HepG2 (cell line): ENCODE measurements at regions not wholly inside any gene's neighbourhood (a gene's known extent, or its start where the extent isn't known, plus 50 kb on each side); places are given as distances from the start of the nearest gene placed in this dataset.
A peak's percentile ranks its signal among the peaks of the same experiment; 100 is the strongest.

Source experiments
- AKNA ChIP-seq: sonication (generic); formaldehyde crosslinking; IDR thresholded peaks from 2 replicates; pipeline ENCODE4 v1.4.0; 2020; ENCODE audit warnings: missing genetic modification reagents, borderline replicate concordance
- FOXP4 ChIP-seq: sonication (generic); formaldehyde crosslinking; IDR thresholded peaks from 2 replicates; pipeline ENCODE4 v1.4.0; 2020; ENCODE audit warnings: missing genetic modification reagents
- KDM4B ChIP-seq: sonication (generic); formaldehyde crosslinking; IDR thresholded peaks from 2 replicates; pipeline ENCODE4 v1.4.0; 2020; ENCODE audit warnings: missing genetic modification reagents
- POGZ ChIP-seq: sonication (generic); formaldehyde crosslinking; IDR thresholded peaks from 2 replicates; pipeline ENCODE4 v1.4.0; 2020; ENCODE audit warnings: mild to moderate bottlenecking, missing genetic modification reagents
- PRDM10 ChIP-seq: sonication (generic); formaldehyde crosslinking; IDR thresholded peaks from 2 replicates; pipeline ENCODE4 v1.4.0; 2020; ENCODE audit warnings: low read depth, missing genetic modification reagents
- RARG ChIP-seq: sonication (generic); formaldehyde crosslinking; IDR thresholded peaks from 2 replicates; pipeline ENCODE4 v1.4.0; 2020; ENCODE audit warnings: low read depth, mild to moderate bottlenecking, missing genetic modification reagents
- RFXAP ChIP-seq: sonication (generic); formaldehyde crosslinking; IDR thresholded peaks from 2 replicates; pipeline ENCODE4 v1.4.0; 2020; ENCODE audit warnings: missing genetic modification reagents, borderline replicate concordance
- ZBTB2 ChIP-seq: sonication (generic); formaldehyde crosslinking; IDR thresholded peaks from 2 replicates; pipeline ENCODE4 v1.8.0; 2022; ENCODE audit warnings: low read depth, missing genetic modification reagents
- ZNF276 ChIP-seq: sonication (generic); formaldehyde crosslinking; IDR thresholded peaks from 2 replicates; pipeline ENCODE4 v1.4.0; 2020; ENCODE audit warnings: mild to moderate bottlenecking, low read depth, missing genetic modification reagents
- ZNF317 ChIP-seq: sonication (generic); formaldehyde crosslinking; IDR thresholded peaks from 2 replicates; pipeline ENCODE4 v1.5.0; 2020; ENCODE audit warnings: mild to moderate bottlenecking, missing genetic modification reagents
- ZNF562 ChIP-seq: sonication (generic); formaldehyde crosslinking; IDR thresholded peaks from 2 replicates; pipeline ENCODE4 v1.8.0; 2022; ENCODE audit warnings: missing genetic modification reagents, borderline replicate concordance
- ZNF790 ChIP-seq: sonication (generic); formaldehyde crosslinking; IDR thresholded peaks from 2 replicates; pipeline ENCODE4 v1.8.0; 2022; ENCODE audit warnings: missing genetic modification reagents, mild to moderate bottlenecking, borderline replicate concordance
- ZNF850 ChIP-seq: sonication (generic); formaldehyde crosslinking; conservative IDR thresholded peaks from 2 replicates; pipeline ENCODE4 v1.9.0; 2021; ENCODE audit warnings: mild to moderate bottlenecking, missing genetic modification reagents

- no peak for TF ChIP-seq AKNA (CRISPR knock-in tag)
- no peak for TF ChIP-seq ZNF790 (CRISPR knock-in tag)
- TF ChIP-seq PRDM10 (CRISPR knock-in tag): no peak
- TF ChIP-seq RARG (CRISPR knock-in tag): no peak
- no peak for TF ChIP-seq ZBTB2 (CRISPR knock-in tag)
- TF ChIP-seq RFXAP (CRISPR knock-in tag): no peak
- TF ChIP-seq ZNF276: no peak
- no peak for TF ChIP-seq ZNF850
- peak; percentile 45; the same call in 1 of the 2 replicates for TF ChIP-seq FOXP4 (CRISPR knock-in tag)
- peak; percentile 89 for TF ChIP-seq POGZ
- no peak for TF ChIP-seq ZNF317
- TF ChIP-seq ZNF562 (CRISPR knock-in tag): no peak
- peak; percentile 53; the same call in 1 of the 2 replicates for TF ChIP-seq KDM4B
These were observed 63.3 kb upstream of the KYNU start (continued) for GRCh38 chr2:142813830-142814829.
